GM10266 (cell line): ENCODE measurements at regions not wholly inside any gene's neighbourhood (a gene's known extent, or its start where the extent isn't known, plus 50 kb on each side); places are given as distances from the start of the nearest gene placed in this dataset.
"Not testable (repeated sequence)": the region's sequence is repeated elsewhere in the genome, so short reads cannot be mapped to it uniquely, and the experiment has no call there.

Source experiments
- DNase-seq: peaks from one replicate; pipeline ENCODE4 v3.0.0; 2012; ENCODE audit errors: extremely low spot score
- CTCF ChIP-seq: IDR thresholded peaks from 2 replicates; pipeline ENCODE4 v1.5.1; 2012; ENCODE audit warnings: mild to moderate bottlenecking, low read depth; ENCODE audit not compliant: control insufficient read depth, insufficient read depth; ENCODE audit errors: missing control alignments

- DNase-seq, result no peak
- TF ChIP-seq CTCF, result no peak
These were observed 1542.1 kb upstream of the SLC10A2 start for GRCh38 chr13:104608331-104608730.

- DNase-seq, result not testable (repeated sequence)
These were observed 1539.2 kb upstream of the SLC10A2 start for GRCh38 chr13:104605435-104605834.

- no peak for TF ChIP-seq CTCF
- no peak for DNase-seq
These were observed 1531.4 kb upstream of the SLC10A2 start for GRCh38 chr13:104597546-104598180.

GRCh38 chr13:104595511-104595910, 1529.3 kb upstream of the SLC10A2 start:
- DNase-seq, result no peak
- no peak for TF ChIP-seq CTCF

GRCh38 chr13:104594806-104595205, 1528.6 kb upstream of the SLC10A2 start:
- no peak for TF ChIP-seq CTCF
- no peak for DNase-seq

GRCh38 chr13:104593693-104594092, 1527.5 kb upstream of the SLC10A2 start:
- no peak for DNase-seq
- TF ChIP-seq CTCF, result no peak

GRCh38 chr13:104593251-104593576, 1527.0 kb upstream of the SLC10A2 start:
- DNase-seq, result no peak
- no peak for TF ChIP-seq CTCF
